ENCODE measurements at regions not wholly inside any gene's neighbourhood (a gene's known extent, or its start where the extent isn't known, plus 50 kb on each side); places are given as distances from the start of the nearest gene placed in this dataset.
"Not testable (repeated sequence)": the region's sequence is repeated elsewhere in the genome, so short reads cannot be mapped to it uniquely, and the experiment has no call there.

DNA sequence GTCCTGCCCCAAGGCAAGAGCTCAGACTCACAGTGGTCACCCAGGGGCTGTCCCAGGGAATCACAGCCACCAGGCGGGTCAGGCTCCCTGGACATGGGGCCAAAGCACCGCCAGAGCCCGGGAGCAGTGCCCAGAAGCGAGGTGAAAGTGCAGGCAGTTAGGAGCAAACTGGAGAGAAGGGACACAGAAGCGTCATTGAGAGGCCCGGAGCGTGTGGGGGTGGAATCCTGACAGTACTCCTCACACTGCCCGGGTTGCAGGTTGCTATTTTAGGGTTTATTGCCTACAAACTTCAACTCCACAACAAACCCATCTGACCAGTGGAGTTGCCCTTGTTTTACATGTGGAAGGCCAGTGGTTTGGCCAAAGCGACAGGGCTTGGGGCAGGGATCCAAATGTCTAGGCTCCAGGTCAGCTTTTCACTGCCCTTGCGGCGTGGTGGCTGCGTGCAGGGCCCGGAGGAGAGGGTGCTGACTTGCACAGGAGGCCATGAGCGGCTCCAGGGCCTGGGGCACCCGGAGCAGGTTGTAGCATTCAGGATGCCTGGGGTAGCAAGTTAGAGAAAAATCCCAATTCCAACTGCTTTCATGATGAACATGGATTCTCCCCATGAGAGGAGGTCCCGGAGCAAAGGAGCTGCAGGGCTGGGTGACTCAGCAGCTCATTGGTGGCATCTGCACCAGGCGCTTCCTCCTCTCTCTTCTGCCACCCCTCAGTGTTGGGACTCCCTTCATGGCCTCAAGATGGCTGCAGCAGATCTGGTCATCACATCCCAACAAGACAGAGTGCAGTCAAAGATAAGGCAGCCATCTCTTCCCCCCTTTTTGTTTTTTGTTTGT, 112.3 kb upstream of the NCOR2 start:
- Histone ChIP-seq H3K4me1 (ENCODE audit: control insufficient read depth, insufficient read depth, low read length, unreplicated experiment) (peaks cover 44% of the 10 kb centered on the region), H2AFZ (ENCODE audit: low read length, unreplicated experiment) (no peak overlapping the region), H3K79me2 (ENCODE audit: control insufficient read depth, insufficient read depth, low read length, unreplicated experiment) (no peaks in the 10 kb centered on the region), H3K27me3 (ENCODE audit: insufficient read depth, low read length) (no peaks in the 10 kb centered on the region), H3K36me3 (ENCODE audit: insufficient read depth, low read length) (no peaks in the 10 kb centered on the region), H3K27ac (ENCODE audit: low read depth, low read length) (no peak overlapping the region), H3K4me3 (ENCODE audit: low read depth, low read length) (no peak overlapping the region)

DNA sequence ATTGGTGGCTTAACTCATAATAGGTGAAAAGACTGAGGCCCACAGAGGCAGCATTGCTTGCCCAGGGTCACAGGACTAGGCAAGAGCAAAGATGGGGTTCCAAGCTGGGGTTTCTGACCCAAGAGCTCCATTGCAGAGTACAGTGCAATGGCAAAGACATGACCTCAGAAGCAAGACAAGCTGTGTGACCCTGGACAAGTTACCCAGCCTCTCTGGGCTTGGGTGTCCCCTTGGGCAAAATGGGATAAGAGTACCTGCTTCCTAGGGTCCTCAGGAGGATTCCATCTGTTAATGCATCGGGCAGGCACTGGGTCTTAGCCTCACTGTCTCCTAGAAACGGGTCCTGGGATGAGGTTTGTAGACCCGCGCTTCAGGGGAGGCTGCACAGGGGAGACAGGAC, 111.6 kb upstream of the NCOR2 start:
- Histone ChIP-seq H3K4me1 (ENCODE audit: control insufficient read depth, insufficient read depth, low read length, unreplicated experiment) (peaks cover 39% of the 10 kb centered on the region), H3K4me3 (ENCODE audit: low read depth, low read length) (no peak overlapping the region), H3K27ac (ENCODE audit: low read depth, low read length) (no peak overlapping the region)

DNA sequence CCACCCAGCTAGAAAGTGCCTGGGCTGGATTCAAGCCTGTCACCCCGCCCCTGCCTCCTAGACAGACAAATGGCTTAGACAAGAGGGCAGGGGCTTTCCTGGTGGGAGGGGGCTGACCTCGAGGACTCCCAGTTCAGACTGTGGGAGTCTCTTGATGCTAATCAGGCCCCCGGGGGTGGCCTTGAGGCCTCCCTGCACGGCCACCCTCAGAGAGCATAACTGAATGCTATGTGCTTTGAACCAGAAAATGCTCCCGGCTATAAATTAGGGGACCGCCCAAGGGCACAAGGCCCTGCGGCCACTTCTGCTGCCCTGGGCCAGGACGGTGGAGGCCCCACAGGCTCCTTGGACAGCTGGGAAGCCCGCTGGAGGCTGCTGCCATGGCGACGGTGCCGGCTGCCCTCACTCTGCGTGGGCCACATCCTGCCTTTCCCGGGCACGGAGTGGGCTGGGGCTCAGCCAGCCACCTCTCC, 111.0 kb upstream of the NCOR2 start:
- Histone ChIP-seq H3K27ac (ENCODE audit: low read depth, low read length) (no peak overlapping the region), H2AFZ (ENCODE audit: low read length, unreplicated experiment) (no peak overlapping the region), H3K4me3 (ENCODE audit: low read depth, low read length) (no peak overlapping the region), H3K79me2 (ENCODE audit: control insufficient read depth, insufficient read depth, low read length, unreplicated experiment) (no peaks in the 10 kb centered on the region), H3K27me3 (ENCODE audit: insufficient read depth, low read length) (no peaks in the 10 kb centered on the region), H3K4me1 (ENCODE audit: control insufficient read depth, insufficient read depth, low read length, unreplicated experiment) (peaks cover 39% of the 10 kb centered on the region), H3K36me3 (ENCODE audit: insufficient read depth, low read length) (no peaks in the 10 kb centered on the region)

More for the DNA sequence above, 111.6 kb upstream of the NCOR2 start:
- Histone ChIP-seq H3K79me2 (ENCODE audit: control insufficient read depth, insufficient read depth, low read length, unreplicated experiment) (no peaks in the 10 kb centered on the region), H3K27me3 (ENCODE audit: insufficient read depth, low read length) (no peaks in the 10 kb centered on the region), H2AFZ (ENCODE audit: low read length, unreplicated experiment) (no peak overlapping the region), H3K36me3 (ENCODE audit: insufficient read depth, low read length) (no peaks in the 10 kb centered on the region)

DNA sequence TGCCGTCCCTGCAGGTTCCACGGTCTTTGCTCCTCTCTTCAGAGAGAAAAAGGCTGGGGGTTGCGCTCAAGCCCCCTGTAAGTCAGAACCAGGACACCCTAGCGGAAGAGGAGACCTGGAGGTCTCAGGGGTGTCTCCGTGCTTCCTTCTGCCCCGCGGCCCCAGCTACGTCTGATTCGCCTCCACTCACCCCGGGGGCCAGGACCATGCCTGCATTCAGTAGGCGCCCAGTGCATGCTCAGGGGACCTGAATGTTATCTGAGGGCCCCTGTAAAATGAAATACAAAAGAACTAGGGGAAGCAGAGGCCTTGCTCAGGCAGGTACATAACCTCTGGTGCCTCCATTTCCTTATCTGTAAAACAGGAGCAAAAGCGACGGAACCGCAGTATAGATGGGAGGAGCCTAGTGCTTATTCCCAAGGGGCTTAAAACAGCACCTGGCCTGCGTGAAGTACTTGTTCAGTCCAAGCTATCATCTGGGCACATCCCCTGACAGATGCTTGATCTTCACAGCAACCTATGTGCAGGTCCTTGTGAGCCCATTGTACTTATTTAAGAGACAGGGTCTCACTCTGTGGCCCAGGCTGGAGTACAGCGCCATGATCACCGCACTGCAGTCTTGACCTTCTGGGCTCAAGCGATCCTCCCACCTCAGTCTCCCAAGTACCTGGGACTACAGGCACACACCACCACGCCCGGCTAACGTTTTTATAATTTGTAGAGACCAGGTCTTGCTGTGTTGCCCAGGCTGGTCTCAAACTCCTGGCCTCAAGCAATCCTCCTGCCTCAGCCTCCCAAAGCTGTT, 110.3 kb upstream of the NCOR2 start:
- Histone ChIP-seq H3K79me2 (ENCODE audit: control insufficient read depth, insufficient read depth, low read length, unreplicated experiment) (no peaks in the 10 kb centered on the region), H3K27ac (ENCODE audit: low read depth, low read length) (no peak overlapping the region), H3K27me3 (ENCODE audit: insufficient read depth, low read length) (no peaks in the 10 kb centered on the region), H2AFZ (ENCODE audit: low read length, unreplicated experiment) (no peak overlapping the region), H3K4me3 (ENCODE audit: low read depth, low read length) (no peak overlapping the region), H3K36me3 (ENCODE audit: insufficient read depth, low read length) (no peaks in the 10 kb centered on the region), H3K4me1 (ENCODE audit: control insufficient read depth, insufficient read depth, low read length, unreplicated experiment) (peaks cover 39% of the 10 kb centered on the region)

DNA sequence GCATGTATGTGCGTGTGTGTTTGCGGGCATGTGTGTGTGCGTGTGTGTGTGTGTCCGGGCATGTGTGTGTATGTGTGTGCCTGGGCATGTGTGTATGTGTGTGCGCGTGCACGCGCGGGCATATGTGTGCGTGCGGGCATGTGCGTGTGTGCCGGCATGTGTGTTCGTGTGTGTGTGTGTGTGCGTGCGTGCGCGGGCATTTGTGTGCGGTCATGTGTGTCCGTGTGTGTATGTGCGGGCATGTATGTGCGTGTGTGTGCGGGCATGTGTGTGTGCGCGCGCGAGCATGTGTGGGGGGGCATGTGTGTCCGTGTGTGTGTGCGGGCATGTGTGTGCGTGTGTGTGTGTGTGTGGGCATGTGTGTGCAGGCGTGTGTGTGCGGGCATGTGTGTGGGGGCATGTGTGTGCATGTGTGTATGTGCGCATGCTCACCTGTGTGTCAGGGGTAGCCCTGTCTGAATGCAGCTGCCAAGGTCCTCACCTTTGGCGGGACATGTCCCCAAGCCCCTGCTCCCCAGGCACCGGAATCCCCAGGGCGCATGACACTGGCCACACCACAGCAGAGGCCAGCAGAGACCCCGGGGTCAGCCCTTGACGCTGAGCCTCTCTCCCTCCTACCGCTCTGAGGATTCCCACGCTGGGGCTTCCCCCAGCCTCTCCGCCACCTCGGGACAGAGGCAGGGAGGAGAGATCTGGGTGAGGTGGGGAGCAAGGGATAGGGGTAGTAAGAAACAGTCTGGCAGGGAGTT, 109.5 kb upstream of the NCOR2 start:
- Histone ChIP-seq H3K27me3 (ENCODE audit: insufficient read depth, low read length) (no peaks in the 10 kb centered on the region), H2AFZ (ENCODE audit: low read length, unreplicated experiment) (no peak overlapping the region), H3K4me3 (ENCODE audit: low read depth, low read length) (peak overlapping the region; percentile 27; the same call in 1 of the 2 replicates), H3K4me1 (ENCODE audit: control insufficient read depth, insufficient read depth, low read length, unreplicated experiment) (peaks cover 30% of the 10 kb centered on the region), H3K79me2 (ENCODE audit: control insufficient read depth, insufficient read depth, low read length, unreplicated experiment) (no peaks in the 10 kb centered on the region), H3K36me3 (ENCODE audit: insufficient read depth, low read length) (no peaks in the 10 kb centered on the region), H3K27ac (ENCODE audit: low read depth, low read length) (no peak overlapping the region)

DNA sequence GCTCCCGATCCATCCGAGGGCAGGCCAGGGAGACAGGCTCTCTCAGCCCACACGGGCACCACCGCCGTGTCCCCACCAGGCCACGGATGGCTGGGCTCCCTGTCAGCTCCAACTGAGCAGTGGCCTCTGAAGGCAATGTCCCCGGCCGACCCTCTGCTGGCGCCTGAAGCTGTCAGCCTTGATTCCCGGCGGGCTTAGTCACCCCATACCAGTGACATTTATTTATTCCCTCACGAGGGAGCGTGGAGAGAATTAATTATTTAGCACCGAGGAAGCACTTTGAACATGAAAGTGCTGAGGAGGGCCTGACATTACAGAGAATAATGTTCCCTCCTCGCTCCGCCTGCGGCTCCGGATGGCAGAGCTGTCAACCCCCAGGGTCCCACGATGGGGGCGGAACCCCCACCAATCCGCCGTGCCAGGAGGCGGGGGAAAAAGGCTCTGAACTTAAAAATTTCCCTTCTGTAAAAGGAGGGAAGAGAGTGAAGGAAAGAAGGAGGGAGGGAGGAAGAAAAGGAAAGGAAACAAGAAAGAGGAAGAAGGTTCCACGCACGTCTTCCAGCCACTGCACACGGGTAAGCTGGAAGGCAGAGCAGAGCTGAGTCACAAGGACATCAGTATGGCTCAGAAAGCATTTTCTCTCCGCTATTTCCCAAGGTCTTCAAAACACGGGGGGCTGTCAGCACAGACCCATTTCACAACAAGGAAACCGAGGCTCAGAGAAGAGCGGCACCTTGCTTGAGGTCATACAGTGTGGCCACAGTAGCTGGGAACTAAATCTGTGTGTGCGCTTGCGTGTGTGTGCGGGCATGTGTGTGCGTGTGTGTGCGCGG, 108.7 kb upstream of the NCOR2 start:
- H3K27ac ChIP-seq (ENCODE audit: low read depth, low read length) = 0 out of 2 replicates have a peak overlapping the region, but pooled peaks have one; percentile 2
- H3K79me2 ChIP-seq (ENCODE audit: control insufficient read depth, insufficient read depth, low read length, unreplicated experiment) = no peaks in the 10 kb centered on the region
- no peaks in the 10 kb centered on the region for H3K36me3 ChIP-seq (ENCODE audit: insufficient read depth, low read length)
- H3K4me3 ChIP-seq (ENCODE audit: low read depth, low read length) = peak overlapping the region; percentile 27
- peak overlapping the region; percentile 38 for H2AFZ ChIP-seq (ENCODE audit: low read length, unreplicated experiment)
- no peaks in the 10 kb centered on the region for H3K27me3 ChIP-seq (ENCODE audit: insufficient read depth, low read length)
- peaks cover 25% of the 10 kb centered on the region for H3K4me1 ChIP-seq (ENCODE audit: control insufficient read depth, insufficient read depth, low read length, unreplicated experiment)

DNA sequence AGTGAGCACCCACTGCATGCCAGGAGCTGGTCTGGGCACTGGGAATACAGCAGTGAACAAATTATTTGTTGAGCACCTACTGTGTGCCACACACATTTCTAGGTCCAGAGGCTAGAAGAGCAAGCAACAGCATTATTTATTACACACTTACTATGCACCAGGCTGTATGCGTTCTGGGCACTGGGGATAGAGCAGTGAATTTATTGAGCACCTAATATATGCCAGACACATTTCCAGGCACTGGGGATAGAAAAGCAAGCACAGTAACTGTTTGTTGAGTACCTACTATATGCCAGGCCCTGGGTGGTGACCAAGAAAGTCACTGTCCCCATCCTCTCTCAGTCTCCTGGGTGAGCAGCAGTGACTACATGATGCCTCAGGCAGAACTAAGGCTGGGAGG, 107.5 kb upstream of the NCOR2 start:
- Histone ChIP-seq H3K36me3 (ENCODE audit: insufficient read depth, low read length) (no peaks in the 10 kb centered on the region), H2AFZ (ENCODE audit: low read length, unreplicated experiment) (no peak overlapping the region), H3K79me2 (ENCODE audit: control insufficient read depth, insufficient read depth, low read length, unreplicated experiment) (no peaks in the 10 kb centered on the region), H3K27ac (ENCODE audit: low read depth, low read length) (no peak overlapping the region), H3K4me1 (ENCODE audit: control insufficient read depth, insufficient read depth, low read length, unreplicated experiment) (peaks cover 18% of the 10 kb centered on the region), H3K4me3 (ENCODE audit: low read depth, low read length) (no peak overlapping the region), H3K27me3 (ENCODE audit: insufficient read depth, low read length) (no peaks in the 10 kb centered on the region)

DNA sequence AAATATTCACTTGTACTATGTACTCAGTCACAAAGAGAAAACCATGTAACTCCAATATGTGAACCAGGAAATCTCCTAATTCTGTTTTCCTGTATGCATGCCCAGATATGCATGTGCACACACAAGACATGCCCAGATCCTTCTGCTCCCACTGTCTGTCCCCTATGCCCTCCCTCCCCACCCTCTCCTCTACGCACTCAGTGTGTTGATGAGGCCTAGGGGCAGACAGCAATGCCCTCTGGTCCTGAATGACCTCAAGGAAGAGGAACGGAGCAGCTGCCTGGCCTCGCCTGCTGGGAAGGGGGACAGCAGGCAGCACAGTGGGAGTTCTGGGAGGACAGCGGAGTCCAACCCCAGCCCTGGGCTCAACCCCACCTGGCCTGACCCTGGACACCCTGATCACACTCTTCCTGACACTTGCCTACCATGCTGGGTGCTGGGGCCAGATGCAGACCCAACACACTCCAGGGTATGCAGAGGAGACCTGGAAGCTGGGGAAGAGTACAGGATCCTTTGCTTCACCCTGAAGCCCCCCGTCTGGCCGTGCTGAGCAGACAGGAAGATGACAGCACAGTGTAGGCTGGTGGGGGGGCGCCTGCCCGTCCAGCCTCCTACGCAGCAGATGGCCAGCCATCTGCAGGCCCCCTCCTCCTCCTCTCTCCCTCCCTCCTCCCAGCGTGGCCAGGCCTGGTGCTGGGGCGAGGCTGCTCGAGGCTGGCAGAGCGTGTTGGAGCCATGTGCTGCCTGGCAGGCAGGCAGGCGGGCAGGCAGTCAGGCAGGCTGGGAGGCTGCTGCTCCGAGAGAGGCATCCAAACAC, 106.6 kb upstream of the NCOR2 start:
- Histone ChIP-seq H2AFZ (ENCODE audit: low read length, unreplicated experiment) (no peak overlapping the region), H3K4me3 (ENCODE audit: low read depth, low read length) (no peak overlapping the region), H3K36me3 (ENCODE audit: insufficient read depth, low read length) (no peaks in the 10 kb centered on the region), H3K4me1 (ENCODE audit: control insufficient read depth, insufficient read depth, low read length, unreplicated experiment) (peaks cover 12% of the 10 kb centered on the region), H3K79me2 (ENCODE audit: control insufficient read depth, insufficient read depth, low read length, unreplicated experiment) (no peaks in the 10 kb centered on the region), H3K27me3 (ENCODE audit: insufficient read depth, low read length) (no peaks in the 10 kb centered on the region), H3K27ac (ENCODE audit: low read depth, low read length) (no peak overlapping the region)

DNA sequence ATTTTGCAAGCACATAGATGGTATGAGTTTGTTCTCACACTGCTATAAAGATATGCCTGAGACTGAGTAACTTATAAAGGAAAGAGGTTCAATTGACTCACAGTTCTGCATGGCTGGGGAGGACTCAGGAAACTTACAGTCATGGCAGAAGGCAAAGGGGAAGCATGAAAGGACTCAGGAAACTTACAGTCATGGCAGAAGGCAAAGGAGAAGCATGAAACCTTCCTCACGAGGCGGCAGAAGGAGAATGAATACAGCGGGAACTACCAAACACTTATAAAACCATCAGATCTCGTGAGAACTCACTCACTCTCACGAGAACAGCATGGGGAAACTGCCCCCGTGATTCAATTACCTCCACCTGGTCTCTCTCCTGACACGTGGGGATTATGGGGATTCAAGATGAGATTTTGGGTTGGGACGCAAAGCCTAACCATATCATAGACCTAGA, 101.9 kb upstream of the NCOR2 start:
- H3K4me1 ChIP-seq (ENCODE audit: control insufficient read depth, insufficient read depth, low read length, unreplicated experiment) = peaks cover 14% of the 10 kb centered on the region
- H3K79me2 ChIP-seq (ENCODE audit: control insufficient read depth, insufficient read depth, low read length, unreplicated experiment); H3K36me3 ChIP-seq (ENCODE audit: insufficient read depth, low read length); H2AFZ ChIP-seq (ENCODE audit: low read length, unreplicated experiment); H3K27ac ChIP-seq (ENCODE audit: low read depth, low read length); H3K4me3 ChIP-seq (ENCODE audit: low read depth, low read length); H3K27me3 ChIP-seq (ENCODE audit: insufficient read depth, low read length): not testable (repeated sequence)
